Heart right ventricle (tissue), 16 donors: ENCODE measurements at regions not wholly inside any gene's neighbourhood (a gene's known extent, or its start where the extent isn't known, plus 50 kb on each side); places are given as distances from the start of the nearest gene placed in this dataset.

Experiments used
- ATAC-seq, 8 donors: fragments of 200-7000 bp; cut with Tn5 transposase; one replicate each; pipeline ENCODE4 v1.9.1; 2020; ENCODE audit warnings: mild to moderate bottlenecking in 8 of 8, moderate library complexity in 8 of 8, moderate number of reproducible peaks in 1 of 8
- DNase-seq, 2 donors: peaks; one replicate each; pipeline ENCODE4 v3.0.0-alpha.2; 2020
- H3K27ac ChIP-seq, 10 donors: fragments of 200-600 bp; sonication (generic) in 2 of 10; one replicate each; pipeline versions ENCODE4 v1.5.0 to v1.8.0; 2020 to 2022; ENCODE audit warnings: mild to moderate bottlenecking in 3 of 10
- H3K27me3 ChIP-seq, 7 donors: fragments of 200-600 bp; one replicate each; pipeline ENCODE4 v1.8.0; 2021 to 2022; ENCODE audit warnings: mild to moderate bottlenecking in 2 of 7
- H3K36me3 ChIP-seq, 9 donors: fragments of 200-600 bp; sonication (generic) in 1 of 9; one replicate each; pipeline versions ENCODE4 v1.5.0 to v1.8.0; 2020 to 2022; ENCODE audit warnings: mild to moderate bottlenecking in 2 of 9
- H3K4me1 ChIP-seq, 9 donors: fragments of 200-600 bp; sonication (generic) in 1 of 9; one replicate each; pipeline versions ENCODE4 v1.5.0 to v1.8.0; 2020 to 2022; ENCODE audit warnings: mild to moderate bottlenecking in 4 of 9
- H3K4me3 ChIP-seq, 10 donors: fragments of 200-600 bp; sonication (generic) in 2 of 10; one replicate each; pipeline versions ENCODE4 v1.5.0 to v1.8.0; 2020 to 2022; ENCODE audit warnings: mild to moderate bottlenecking in 7 of 10, moderate library complexity in 2 of 10
- H3K9me3 ChIP-seq, 11 donors: fragments of 200-600 bp in 10 of 11; sonication (generic) in 2 of 11; one replicate each; pipeline versions ENCODE4 v1.5.0 to v1.8.0; 2013 to 2022; ENCODE audit warnings: mild to moderate bottlenecking in 2 of 11, control low read depth in 1 of 11, moderate library complexity in 1 of 11
- CTCF ChIP-seq, 9 donors: fragments of 200-600 bp; sonication (generic) in 2 of 9; IDR thresholded peaks; one replicate each; pipeline versions ENCODE4 v1.5.0 to v1.8.0; 2021 to 2022; ENCODE audit warnings: antibody characterized with exemption in 9 of 9, mild to moderate bottlenecking in 5 of 9, moderate library complexity in 1 of 9
- WGBS, 2 donors: extraction: QIAGEN DNeasy Blood & Tissue Kit; methylation state at CpG; one replicate each; pipeline ENCODE4 v1.1.7; 2013; ENCODE audit warnings: inconsistent platforms in 1 of 2; 5-methylcytosine and 5-hydroxymethylcytosine counted together
- intact Hi-C, 10 donors: fragments of 100-400 bp; cut with DNase I; formaldehyde crosslinking; loops; one replicate each; pipeline versions ENCODE4 v1.11.1 to v1.14.2; 2022
- donor health status: Arrhythmogenic right ventricular cardiomyopathy.
- donor health status: ischemic (EF 13 %, LVEDD 7.1; RV severe dilation, severe dysfunction).
- donor health status: healthy with polysubstance abuse.
- donor health status: DM: no; HTN: yes; CAD: no.
- donor health status: DM: no; HTN: no; CAD: no.
- donor health status: ischemic (EF 25% LVEDD 6.9; RV normal size, moderate dysfunction).
- donor health status: ischemic (EF 25% LVEDD 5.7; RV mildly dilated, moderate dysfunction).
- donor health status: healthy.
- donor health status: DM: yes; HTN: yes; CAD: no.
- donor health status: Ischemic cardiomyopathy.
- donor health status: ischemic (EF 35%, LVEDD 5.7; RV mildly dilated, moderate dysfunction).
- donor health status: nonischemic (EF 11% LVEDD 7.7; RV severe dilation, severe dysfunction).
- donor health status: DM: yes; HTN: yes; CAD: no.
- donor health status: PGD.
- donor health status: ischemic (EF 29% LVEDD 5.4; RV normal size, mild dysfunction).
- donor health status: nonischemic (EF 23%, LVEDD 6.1; RV moderate dilation, normal function).

GRCh38 chr3:40627095-40627494, 102.3 kb downstream of the ZNF621 start:
- 71 to 90% methylated on average over 1 of the region's 1 CpG for WGBS, 2 donors
- H3K36me3 ChIP-seq = no peaks in the 10 kb centered on the region
- no peak for ATAC-seq
- H3K4me1 ChIP-seq = peaks cover 0 to 7% (median 0%) of the 10 kb centered on the region in 9 donors
- DNase-seq = no peak
- no peak overlapping the region for H3K4me3 ChIP-seq
- intact Hi-C loops = no loop called here
- H3K27me3 ChIP-seq = no peaks in the 10 kb centered on the region
- no peak for TF ChIP-seq CTCF (IDR thresholded peaks at IDR 0.05)
- peaks cover 0 to 47% (median 13%) of the 10 kb centered on the region in 11 donors for H3K9me3 ChIP-seq
- H3K27ac ChIP-seq = no peak overlapping the region

DNA sequence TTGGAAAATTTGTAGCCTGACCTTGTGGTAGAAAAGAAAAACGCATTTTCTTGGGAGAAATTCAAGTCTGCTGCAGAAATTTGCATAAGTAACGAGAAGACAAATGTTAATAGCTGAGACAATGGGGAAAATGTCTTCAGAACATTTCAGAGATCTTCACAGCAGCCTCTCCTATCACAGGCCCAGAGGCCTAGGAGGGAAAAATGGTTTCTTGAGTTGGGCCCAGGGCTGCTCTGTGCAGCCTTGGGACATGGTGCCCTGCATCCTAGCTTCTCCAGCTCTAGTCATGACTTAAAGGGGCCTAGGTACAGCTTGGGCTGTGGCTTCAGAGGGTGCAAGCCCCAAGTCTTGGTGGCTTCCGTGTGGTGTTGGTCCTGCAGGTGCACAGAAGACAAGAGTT, 104.2 kb downstream of the ZNF621 start:
- Histone ChIP-seq H3K27ac (no peak overlapping the region), H3K4me1 (peaks cover 0 to 1% (median 0%) of the 10 kb centered on the region in 9 donors), H3K4me3 (no peak overlapping the region), H3K9me3 (peaks cover 0 to 48% (median 14%) of the 10 kb centered on the region in 11 donors), H3K36me3 (no peaks in the 10 kb centered on the region), H3K27me3 (no peaks in the 10 kb centered on the region)
- intact Hi-C loops = no loop called here
- ATAC-seq (no peak), DNase-seq (no peak)
- no peak for TF ChIP-seq CTCF (IDR thresholded peaks at IDR 0.05)
- 85 to 87% methylated on average over 3 of the region's 3 CpGs for WGBS, 2 donors

DNA sequence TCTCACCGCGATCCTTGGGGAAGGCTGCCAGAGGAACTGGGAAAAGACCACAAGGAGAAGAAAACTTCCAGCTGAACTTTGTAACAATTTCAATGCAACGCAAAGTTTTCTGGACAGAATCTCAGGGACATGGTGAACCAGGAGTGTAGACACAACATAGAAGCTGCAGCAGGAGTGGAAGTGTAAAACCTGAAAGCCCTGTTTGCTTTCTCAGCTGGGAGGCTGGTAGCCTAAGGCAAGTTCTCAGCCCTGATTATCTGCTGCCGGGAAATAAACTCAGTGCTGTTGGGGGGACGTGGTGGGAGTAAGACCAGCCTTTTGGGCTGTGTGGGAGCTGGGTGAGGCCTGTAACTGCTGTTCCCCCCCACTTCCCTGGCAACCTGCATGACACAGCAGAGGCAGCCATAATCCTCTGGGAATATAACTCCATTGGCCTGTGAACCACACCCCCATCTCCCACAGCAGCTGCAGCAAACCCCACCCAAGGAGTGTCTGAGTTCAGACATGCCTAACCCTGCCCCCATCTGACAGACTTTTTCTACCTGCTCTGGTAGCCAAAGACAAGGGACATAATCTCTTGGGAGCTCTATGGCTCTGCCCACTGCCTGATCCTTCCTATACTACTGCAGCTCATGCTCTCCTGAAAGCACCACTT, 106.7 kb downstream of the ZNF621 start:
- ATAC-seq = no peak
- TF ChIP-seq CTCF (IDR thresholded peaks at IDR 0.05) = no peak
- H3K9me3 ChIP-seq = peaks cover 0 to 49% (median 14%) of the 10 kb centered on the region in 11 donors
- intact Hi-C loops = no loop called here
- H3K4me1 ChIP-seq = no peaks in the 10 kb centered on the region
- no peaks in the 10 kb centered on the region for H3K36me3 ChIP-seq
- no peak for DNase-seq
- no peaks in the 10 kb centered on the region for H3K27me3 ChIP-seq
- no peak overlapping the region for H3K27ac ChIP-seq
- 70 to 77% methylated on average over 5 of the region's 5 CpGs for WGBS, 2 donors
- no peak overlapping the region for H3K4me3 ChIP-seq

GRCh38 chr3:40637906-40638305, 113.1 kb downstream of the ZNF621 start:
- ATAC-seq (no peak), DNase-seq (no peak)
- Histone ChIP-seq H3K4me3 (no peak overlapping the region), H3K27ac (no peak overlapping the region), H3K4me1 (no peaks in the 10 kb centered on the region), H3K36me3 (no peaks in the 10 kb centered on the region), H3K9me3 (peaks cover 0 to 33% (median 15%) of the 10 kb centered on the region in 11 donors), H3K27me3 (no peaks in the 10 kb centered on the region)
- no peak for TF ChIP-seq CTCF (IDR thresholded peaks at IDR 0.05)
- 88 to 91% methylated on average over 2 of the region's 2 CpGs for WGBS, 2 donors
- intact Hi-C loops = no loop called here
